Femur (tissue), 1 donor: ENCODE measurements at regions not wholly inside any gene's neighbourhood (a gene's known extent, or its start where the extent isn't known, plus 50 kb on each side); places are given as distances from the start of the nearest gene placed in this dataset.
"Not testable (repeated sequence)": the region's sequence is repeated elsewhere in the genome, so short reads cannot be mapped to it uniquely, and the experiment has no call there.

Source experiments
- DNase-seq: peaks from one replicate; pipeline ENCODE4 v3.0.0-alpha.2; 2017

DNA sequence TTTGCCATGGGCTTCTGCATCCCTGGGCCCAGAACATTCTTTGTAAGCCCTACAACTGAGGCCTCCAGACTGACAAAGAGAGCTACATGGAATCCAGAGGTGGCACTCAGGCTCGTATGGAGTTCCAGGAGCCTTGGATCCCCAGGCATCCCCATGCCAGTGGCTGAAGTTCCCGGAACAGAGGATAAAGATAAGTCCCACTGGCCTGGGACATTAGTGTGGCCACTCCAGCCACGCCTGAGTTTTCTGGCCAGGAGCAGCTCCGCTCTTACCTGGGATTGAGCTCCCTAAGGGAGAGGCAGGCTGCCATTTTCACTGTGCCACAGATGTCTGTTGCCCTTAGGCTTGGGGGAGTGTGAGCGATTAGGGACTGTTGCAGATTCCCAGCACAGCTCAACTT lies 656.3 kb upstream of the FAM174A start:
- no peak for DNase-seq

DNA sequence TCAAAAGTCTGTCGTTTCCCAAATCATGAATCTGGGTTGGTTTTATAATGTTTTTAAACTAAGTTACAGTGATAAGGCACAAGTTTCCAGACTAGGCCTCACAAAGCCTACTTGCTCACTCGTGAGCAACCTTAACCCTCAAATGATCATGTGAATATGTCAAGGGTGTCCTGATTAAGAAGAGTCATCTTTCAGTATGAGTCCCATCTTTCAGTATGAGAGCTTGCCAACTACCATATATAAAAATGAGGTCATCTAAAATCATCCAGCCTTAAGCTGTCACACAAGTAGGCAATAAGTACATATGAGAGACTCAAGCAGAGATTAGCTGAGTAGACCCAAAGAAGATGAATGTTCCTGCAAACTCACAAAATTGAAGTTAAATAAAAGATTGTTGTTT lies 668.4 kb upstream of the FAM174A start:
- DNase-seq, result no peak

DNA sequence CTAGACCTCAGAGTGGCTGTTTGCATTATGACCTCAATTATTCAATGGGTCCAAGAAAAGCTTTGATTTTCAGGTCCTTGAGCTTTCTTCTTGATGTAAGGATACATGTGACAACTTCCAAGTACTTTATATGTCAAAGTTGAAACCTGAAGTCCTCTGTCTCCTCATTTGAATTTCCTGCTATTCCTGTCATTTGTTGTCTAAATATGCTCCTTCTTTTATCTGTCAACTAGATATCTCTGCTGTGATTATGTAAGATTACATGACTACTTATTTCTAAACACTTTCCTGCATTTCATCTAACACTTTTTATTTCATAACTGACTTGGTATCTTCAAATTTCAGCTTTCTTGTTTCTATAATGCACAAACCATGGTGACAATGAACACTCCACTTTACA lies 670.0 kb upstream of the FAM174A start:
- no peak for DNase-seq

DNA sequence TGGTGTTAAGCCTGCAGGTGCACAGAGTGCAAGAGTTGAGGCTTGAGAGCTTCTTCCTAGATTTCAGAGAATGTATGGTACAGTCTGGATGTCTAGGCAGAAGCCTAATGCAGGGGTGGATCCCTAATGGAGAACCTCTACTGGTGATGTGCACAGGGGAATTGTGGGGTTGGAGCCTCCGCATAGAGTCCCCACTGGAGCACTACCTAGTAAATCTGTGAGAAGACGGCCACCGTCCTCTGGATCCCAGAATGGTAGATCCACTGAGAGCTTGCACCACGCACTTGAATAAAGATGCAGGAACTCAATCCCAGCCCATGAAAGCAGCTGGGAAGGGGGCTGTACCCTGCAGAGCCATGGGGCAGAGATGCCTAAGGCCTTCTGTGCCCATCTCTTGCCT lies 699.4 kb upstream of the FAM174A start:
- no peak for DNase-seq

DNA sequence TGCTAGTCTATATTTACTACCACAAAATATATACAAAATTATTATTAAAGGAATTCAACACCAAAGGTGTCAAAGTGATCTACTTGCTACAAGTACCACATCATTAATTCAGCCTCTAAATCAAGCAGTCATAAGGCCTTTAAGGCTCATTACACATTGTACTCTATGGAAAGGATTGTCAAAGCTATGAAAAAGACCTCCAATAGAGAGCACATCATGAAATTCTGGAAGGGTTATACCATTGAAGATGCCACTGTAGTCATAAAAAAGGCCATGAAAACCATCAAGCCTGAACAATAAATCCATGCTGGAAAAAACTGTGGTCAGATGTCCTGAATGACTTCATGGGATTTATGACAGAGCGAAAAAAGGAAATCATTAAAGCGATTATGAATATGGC lies 708.0 kb upstream of the FAM174A start:
- no peak for DNase-seq

DNA sequence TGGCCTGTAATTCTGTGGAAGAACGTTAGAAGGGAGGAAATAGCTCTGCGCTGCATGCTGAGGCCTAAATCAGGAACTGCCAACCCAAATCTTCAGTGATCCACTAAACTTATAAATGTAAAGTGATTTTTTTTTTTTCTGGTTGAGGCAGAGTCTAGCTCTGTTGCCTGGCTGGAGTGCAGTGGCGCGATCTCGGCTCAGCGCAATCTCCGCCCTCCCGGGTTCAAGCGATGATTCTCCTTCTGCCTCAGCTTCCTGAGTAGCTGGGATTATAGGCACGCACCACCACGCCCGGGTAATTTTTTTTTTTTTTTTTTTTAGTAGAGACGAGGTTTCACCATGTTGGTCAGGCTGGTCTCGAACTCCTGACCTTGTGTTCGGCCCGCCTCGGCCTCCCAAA lies 717.4 kb upstream of the FAM174A start:
- DNase-seq, result no peak

DNA sequence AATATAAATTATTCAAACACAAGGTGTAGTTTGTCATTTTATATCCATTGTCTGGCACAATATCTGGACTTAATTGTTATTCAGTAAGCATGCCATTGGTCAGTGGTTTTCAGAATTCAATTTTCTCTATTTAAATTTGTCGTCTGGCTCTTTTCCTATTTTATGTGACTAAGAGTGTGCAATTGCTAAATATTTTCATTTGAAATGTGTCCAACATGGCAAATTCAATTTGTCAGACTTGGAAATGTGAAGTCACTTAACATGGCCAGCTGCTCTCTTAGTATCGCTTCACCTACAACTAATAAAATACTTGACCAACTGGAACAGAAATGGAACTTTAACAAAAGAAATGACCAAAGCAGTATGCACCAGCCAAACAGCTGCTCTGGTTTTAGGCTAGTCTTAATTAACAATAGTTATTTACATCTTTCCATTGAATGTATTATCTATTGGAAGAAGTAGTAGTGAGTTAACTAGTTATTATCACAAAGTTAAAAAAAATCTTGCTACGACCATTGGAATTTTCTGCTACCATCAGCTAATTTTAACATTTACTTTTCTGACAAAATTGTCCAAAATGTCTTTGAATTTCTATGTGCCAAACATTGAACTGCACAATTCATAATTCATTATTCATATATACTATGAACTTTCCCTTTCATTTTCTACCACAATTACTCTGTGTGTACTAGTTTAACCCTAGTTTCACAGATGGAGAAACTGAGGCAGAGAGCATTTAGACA lies 720.7 kb upstream of the FAM174A start:
- no peak for DNase-seq

DNA sequence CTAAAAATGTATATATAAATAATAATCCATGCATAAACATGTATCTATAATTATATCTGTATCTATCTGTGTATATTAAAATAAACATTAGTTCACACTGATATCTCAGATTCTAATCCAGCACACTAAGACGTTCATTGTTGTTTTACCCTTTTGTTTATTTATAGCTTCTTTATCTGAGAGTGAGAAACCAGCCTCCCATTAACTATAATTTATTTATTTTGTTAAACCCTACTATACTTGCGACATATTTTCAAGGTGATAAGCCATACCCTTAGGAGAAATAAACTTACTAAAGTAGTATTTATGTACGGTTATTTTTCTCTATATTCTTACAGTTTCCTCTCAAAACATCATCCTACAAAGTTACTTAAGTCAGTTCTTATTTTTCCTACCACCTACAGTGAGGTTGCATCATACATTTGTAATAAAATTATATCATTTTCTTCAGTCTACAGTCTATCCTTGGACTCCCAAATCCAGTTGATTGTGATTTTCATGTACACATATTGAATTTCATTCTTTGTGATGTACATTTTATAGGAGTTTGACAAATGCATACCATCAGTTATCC lies 726.4 kb upstream of the FAM174A start:
- no peak for DNase-seq

DNA sequence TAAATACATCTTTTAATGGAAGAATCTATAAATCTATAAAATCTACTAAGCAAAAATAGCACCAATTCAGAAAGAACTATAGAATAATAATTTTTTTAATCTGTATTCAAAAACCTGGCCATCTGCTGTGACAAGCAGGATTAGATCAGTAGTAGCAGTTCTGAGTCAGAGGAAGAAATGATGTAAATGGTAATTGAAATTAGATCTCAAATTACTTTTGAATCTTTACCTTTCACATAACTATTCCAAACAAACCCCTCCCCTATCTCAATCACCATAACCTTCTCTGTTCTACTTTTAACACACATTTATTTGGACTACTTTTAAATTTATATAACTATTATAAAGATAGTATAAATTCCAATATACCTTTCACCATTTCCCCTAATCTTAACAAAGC lies 727.8 kb upstream of the FAM174A start:
- DNase-seq, result no peak

DNA sequence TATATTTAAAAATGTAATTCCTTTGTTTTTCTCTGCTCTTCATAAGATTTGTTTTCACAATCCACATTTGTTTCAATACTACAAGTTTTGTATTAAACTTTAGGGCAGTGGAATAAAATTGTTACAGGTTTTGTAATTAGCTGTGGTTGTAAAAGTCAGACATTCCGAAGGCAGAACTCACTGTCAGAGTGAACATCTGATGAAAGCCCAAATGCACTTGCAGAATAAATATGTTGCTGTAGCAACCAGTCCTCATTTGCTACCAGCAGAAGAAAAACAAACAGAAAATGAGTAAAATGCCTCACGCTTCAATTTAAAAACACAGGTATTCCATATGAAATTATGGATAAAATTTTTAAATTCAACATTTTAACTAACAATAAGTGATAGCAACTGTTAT lies 740.1 kb upstream of the FAM174A start:
- no peak for DNase-seq

DNA sequence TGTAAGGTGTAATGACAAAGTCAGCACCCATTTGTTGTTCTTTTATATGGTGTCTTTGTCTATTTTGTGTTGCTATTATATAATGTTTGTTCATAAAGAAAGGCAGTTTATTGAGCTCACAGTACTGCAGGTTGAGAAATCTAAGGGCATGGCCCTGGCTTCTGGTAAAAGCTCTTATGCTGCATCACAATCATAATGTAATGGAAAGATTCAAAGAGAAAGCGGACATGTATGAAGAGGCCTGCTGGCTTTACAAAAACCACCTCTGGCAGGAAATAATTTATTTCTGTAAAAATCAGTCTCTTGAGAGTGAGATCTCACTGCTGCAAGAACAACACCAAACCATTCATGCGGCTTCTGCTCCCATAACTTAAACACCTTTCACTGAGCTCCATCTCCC lies 746.7 kb upstream of the FAM174A start:
- no peak for DNase-seq

DNA sequence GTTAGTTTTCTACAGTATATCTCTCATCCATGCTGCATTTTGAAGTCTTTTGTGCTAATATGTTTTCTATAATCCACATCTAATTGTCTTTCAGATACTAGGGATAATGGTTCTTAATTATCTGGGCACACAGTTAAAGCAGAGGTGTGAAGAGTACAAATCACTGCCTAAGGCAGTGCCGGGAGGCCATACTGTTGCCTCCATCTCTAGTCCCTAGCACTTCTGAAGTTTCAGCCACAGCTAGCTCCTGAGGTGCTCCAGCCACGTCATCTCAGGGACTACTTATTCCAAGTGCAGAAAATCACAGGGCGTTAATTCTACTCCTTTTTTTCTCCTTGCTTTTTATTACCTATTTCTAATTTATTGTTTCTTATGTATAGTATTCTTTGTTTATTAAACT lies 760.0 kb upstream of the FAM174A start:
- DNase-seq, result no peak

DNA sequence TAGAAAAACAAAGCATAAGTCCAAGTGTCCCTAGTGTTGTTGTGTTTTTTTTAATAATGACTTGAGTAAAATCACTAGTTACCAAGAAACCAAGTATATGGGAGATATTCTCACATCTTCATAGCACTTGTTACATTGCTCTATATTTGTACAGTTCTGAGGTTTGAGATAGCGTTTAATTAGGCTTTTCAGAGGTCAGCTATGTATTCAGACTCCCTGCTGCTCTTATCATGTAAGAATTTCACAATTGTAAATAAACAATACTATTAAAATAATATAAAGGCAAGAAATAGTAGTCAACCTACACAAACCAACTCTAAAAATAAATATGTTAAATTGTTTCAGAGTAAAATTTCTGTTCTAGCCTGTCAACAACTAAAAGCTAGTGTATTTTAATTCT lies 761.9 kb upstream of the FAM174A start:
- no peak for DNase-seq

DNA sequence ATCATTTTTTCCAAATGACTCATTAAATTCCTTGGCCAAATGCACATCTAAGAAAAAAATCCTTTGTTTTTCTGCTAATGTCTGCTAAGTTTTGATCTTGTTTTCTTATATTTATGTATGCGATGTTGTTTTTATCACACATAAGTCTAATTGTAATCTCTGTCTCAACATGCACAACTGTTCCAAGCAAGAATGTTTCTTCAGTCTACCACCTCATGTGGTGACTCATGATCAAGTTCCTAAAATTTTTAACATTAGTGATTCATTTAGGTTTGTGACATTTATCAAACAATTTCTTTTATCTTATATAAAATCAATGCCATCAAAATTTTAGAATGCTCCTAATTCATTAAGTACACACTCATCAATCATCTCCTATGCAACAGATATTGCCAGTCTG lies 763.9 kb upstream of the FAM174A start:
- DNase-seq, result no peak

DNA sequence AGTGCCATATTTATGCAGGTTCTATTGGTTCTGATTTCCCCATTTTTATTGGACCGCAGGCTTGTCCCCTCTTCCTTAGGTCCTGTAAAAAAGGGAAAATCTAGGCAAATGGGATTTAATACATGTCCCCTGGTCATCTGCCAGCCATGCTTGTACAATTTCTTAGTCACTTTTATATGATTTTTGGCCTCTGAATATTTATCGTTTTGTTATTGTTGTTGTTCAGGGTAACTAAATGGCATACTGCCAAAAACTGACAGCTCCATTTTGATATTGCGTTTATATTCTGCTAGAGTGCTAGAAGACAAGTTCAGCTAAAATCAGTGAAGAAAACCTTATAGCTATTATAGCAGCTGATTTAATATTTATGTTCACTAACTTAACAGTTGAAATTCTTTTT lies 770.2 kb upstream of the FAM174A start:
- no peak for DNase-seq

DNA sequence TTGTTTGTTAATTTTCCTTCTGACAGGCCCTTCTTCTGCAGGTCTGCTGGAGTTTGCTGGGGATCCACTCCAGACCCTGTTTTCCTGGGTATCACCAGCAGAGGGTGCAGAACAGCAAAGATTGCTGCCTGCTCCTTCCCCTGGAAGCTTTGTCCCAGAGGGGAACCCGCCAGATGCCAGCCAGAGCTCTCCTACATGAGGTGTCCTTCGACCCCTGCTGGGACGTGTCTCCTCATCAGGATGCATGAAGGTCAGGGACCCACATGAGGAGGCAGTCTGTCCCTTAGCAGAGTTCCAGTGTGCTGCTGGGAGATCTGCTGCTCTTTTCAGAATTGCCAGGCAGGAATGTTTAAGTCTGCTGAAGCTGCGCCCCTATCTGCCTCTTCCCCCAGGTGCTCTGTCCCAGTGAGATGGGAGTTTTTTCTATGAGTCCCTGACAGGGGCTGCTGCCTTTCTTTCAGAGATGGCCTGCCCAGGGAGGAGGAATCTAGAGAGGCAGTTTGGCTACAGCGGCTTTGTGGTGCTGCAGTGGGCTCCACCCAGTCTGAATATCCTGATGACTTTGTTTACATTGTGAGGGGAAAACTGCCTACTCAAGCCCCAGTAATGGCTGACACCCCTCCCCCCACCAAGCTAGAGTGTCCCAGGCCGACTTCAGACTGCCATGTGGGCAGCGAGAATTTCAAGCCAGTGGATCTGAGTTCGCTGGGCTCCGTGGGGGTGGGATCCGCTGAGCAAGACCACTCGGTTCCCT lies 772.0 kb upstream of the FAM174A start:
- no peak for DNase-seq

DNA sequence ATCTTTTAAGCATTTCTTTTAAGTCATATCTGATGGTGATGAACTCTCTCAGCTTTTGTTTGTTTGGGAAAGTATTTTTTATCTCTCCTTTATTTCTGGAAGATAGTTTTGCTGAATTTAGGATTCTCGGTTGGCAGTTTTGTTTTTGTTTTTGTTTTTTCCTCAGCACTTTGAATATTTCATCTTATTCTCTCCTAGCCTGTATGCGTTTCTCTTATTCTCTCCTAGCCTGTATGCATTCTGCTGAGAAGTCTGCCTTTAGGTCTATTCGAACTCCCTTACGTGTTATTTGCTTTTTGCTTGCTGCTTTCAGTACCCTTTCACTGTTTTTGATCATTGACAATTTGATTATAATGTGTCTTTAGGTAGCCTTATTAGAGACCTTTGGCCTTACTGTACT lies 787.8 kb upstream of the FAM174A start:
- no peak for DNase-seq

DNA sequence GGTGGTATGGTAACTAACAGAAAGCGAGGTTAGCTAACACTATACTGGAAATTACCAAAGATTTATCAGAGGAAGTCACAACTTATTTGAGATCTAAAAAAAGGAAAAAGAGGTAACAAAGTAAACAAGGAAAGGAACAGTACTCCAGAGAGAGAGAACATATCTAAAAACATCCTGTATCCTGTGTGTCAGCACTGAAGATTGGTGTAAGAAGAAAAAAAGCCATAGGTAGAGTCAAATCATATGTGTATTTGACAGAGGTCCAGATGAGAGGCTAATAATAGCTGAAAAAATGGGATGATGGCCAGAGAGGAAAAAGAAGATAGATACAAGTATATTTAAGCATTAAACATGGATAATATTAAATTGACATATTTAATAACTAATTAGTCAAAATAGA lies 802.0 kb upstream of the FAM174A start:
- DNase-seq, result not testable (repeated sequence)

DNA sequence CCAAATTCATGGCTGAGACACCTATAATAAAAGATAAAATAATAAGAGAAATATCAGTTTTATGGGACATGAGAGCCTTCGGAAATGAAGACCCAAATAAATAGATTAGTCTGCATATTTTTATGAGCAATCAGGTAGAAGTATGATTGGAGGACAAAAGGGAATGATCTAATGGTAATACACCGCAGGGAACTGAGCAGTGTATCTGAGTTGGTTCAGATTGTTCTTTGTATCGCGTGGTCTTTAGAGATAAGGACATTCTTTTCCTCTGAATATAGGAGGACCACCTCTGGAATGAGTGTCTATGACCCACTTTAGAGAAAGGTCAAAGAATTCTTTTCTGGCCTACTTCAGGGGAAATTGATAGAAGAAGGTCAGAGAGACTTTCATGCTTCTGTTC lies 801.8 kb upstream of the CHD1 start:
- DNase-seq, result not testable (repeated sequence)

DNA sequence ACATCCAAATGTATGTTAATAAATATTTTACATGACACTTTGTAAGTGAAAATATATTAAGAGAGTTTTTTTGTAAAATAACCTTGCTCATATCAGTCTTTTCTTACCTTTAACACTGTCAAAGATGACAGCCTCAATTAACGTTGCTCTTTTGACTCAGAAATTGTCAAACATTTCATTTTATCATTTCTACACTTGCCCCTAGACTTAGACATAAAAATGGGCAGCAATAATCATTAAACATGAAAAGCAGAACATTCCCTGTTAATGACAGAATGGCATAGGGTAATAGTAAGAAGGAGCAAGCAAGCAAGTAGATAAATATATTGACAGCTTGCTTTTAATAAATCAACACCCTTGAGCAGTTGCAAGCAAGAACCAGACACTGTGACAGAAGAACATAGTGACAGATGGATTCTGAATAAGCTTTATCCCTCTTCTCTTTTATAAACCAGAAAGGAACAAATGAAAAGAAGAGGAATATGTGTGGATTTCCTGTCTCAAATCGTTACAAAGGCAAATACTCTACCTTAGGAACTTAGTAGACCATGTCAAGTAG lies 796.0 kb upstream of the CHD1 start:
- no peak for DNase-seq

DNA sequence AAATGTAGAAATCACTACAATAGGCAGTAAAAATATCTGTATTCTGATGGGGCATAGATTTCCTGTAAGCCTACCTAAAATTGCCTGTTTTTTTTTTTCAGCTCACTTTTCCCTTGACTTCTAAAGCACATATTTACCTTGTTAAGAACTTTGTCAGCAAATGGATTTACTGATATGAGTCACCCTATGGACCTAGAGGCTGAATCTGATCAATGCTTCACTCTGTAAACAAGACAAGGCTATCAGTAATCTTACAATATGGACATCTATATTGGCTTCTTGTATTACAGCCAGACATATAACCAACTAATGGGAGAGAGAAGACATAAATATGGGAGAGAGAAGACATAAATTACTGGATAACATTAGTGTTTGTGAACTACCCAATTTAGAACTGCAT lies 792.7 kb upstream of the CHD1 start:
- DNase-seq, result no peak

DNA sequence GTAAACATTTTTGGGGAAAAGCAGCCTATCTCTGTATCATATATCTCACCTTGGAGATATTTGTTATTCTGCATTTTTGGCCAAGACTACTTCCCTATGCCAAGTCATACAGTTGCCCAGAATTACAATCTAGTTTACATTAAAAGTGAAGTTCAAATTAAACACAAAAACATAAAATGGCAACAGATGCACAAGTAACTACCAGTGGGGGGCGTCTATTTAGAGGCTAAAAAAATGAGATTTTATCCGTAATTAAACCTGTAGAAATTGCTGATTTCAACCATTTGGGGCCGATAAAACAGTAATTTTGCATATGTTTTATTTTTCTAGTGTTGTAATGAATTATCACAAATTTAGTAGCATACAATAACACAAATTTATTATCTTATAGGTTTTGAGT lies 787.1 kb upstream of the CHD1 start:
- DNase-seq, result no peak

DNA sequence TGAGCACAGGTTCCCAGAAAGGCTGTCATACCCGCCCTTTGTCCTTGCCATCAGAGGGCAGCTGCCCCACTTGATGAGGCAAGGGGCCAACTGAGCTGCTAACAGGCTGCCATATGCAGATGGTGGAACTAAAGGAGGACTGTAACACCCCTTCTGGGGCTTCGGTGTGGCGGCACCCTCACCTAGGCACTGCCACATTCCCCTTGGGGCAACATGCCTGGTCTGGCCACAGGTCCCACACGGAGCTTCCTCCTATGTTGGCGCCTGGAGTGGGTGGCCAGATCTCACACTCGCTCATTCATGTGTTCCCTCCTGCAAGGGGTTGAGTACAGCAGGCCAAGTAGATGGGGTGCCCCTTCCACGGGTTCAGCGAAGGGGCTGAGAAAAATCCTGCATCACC lies 777.4 kb upstream of the CHD1 start:
- no peak for DNase-seq

DNA sequence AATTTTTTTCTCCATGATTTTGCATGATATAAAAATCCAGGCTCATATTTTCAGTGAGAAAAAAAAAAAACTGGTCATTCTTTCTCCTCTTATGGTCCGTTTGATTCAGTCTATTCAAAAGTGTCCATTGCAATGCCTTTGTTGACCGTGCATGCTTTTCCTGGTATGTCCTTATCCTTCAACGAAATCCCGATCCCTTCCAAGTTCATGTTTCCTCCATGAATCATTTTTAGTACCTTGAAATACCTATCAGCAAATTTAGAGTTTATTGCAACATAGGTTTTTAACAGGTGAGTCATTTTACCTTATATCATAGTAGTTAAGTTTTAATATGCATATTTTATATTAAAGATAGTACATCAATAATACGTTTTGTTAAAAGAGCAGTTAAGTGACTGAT lies 773.8 kb upstream of the CHD1 start:
- DNase-seq, result no peak
